ENCODE measurements at regions not wholly inside any gene's neighbourhood (a gene's known extent, or its start where the extent isn't known, plus 50 kb on each side); places are given as distances from the start of the nearest gene placed in this dataset.

- TF ChIP-seq EZH2phosphoT487 (IDR thresholded peaks at IDR 0.05; ENCODE audit: low read depth, severe bottlenecking, unreplicated experiment) (no peak), EZH2 (IDR thresholded peaks at IDR 0.05; ENCODE audit: borderline replicate concordance) (no peak)
Measured at GRCh38 chr16:65763640-65764305, 602.7 kb upstream of the CDH5 start.
